ENCODE measurements at regions not wholly inside any gene's neighbourhood (a gene's known extent, or its start where the extent isn't known, plus 50 kb on each side); places are given as distances from the start of the nearest gene placed in this dataset.

DNA sequence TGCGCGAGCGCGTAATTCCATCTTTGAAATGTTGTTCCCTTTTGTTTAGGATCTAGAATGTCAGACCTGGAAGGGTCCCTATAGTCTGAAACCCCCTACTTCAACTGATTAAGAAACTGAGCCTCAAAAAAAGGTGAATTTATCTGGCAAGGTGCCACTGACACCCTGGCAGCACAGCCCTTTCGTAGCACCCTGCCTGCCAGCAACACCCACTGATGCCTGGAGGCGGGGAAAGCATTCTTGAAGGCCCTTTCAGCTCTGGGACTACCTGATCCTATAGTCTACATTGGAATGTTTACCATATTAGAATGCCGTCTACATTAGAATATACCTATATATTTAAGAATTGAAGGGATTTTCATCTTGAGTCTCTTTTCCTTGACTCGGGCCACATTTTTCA lies 542.3 kb downstream of the BUD13 start:
- no peak for DNase-seq
- BruUV-seq (replicated peaks) = no TSS peak
- Histone ChIP-seq H3K4me3 (ENCODE audit: low read depth, low read length) (no peak overlapping the region), H3K27me3 (replicated peaks; ENCODE audit: control insufficient read depth, insufficient read depth, low read length) (no peaks in the 10 kb centered on the region), H3K4me1 (no peaks in the 10 kb centered on the region), H3K9me3 (no peaks in the 10 kb centered on the region), H3K36me3 (ENCODE audit: control insufficient read depth, insufficient read depth, low read length) (no peaks in the 10 kb centered on the region)
- CTCF ChIA-PET = interaction anchor here (1.1 kb wide), 1 partner anchor 14 kb away, joined by 3 read pairs; no protein-coding TSS in a partner anchor
- no peak overlapping the region for H3K4me3 Mint-ChIP-seq (ENCODE audit: unreplicated experiment)
- no peaks in the 10 kb centered on the region for H3K9me3 Mint-ChIP-seq (ENCODE audit: unreplicated experiment)
- peaks cover 2% of the 10 kb centered on the region for H3K27me3 Mint-ChIP-seq (ENCODE audit: insufficient read depth, unreplicated experiment)
- H3K27ac Mint-ChIP-seq (ENCODE audit: unreplicated experiment) = no peak overlapping the region
- intact Hi-C loops (cut with micrococcal nuclease; ENCODE audit: unreplicated experiment) = no loop called here
- TF ChIP-seq, protein P1, sequence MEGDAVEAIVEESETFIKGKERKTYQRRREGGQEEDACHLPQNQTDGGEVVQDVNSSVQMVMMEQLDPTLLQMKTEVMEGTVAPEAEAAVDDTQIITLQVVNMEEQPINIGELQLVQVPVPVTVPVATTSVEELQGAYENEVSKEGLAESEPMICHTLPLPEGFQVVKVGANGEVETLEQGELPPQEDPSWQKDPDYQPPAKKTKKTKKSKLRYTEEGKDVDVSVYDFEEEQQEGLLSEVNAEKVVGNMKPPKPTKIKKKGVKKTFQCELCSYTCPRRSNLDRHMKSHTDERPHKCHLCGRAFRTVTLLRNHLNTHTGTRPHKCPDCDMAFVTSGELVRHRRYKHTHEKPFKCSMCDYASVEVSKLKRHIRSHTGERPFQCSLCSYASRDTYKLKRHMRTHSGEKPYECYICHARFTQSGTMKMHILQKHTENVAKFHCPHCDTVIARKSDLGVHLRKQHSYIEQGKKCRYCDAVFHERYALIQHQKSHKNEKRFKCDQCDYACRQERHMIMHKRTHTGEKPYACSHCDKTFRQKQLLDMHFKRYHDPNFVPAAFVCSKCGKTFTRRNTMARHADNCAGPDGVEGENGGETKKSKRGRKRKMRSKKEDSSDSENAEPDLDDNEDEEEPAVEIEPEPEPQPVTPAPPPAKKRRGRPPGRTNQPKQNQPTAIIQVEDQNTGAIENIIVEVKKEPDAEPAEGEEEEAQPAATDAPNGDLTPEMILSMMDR (IDR thresholded peaks at IDR 0.05; ENCODE audit: insufficient read depth in 1 of 2, low read depth in 1 of 2, low read length in 1 of 2, severe bottlenecking in 1 of 2, unreplicated experiment in 1 of 2) = no peak
- H3K4me1 Mint-ChIP-seq (ENCODE audit: low read depth, unreplicated experiment) = peaks cover 8% of the 10 kb centered on the region
- H3K36me3 Mint-ChIP-seq (ENCODE audit: insufficient read depth, unreplicated experiment) = no peaks in the 10 kb centered on the region
- POLR2A ChIA-PET = no interaction called here

DNA sequence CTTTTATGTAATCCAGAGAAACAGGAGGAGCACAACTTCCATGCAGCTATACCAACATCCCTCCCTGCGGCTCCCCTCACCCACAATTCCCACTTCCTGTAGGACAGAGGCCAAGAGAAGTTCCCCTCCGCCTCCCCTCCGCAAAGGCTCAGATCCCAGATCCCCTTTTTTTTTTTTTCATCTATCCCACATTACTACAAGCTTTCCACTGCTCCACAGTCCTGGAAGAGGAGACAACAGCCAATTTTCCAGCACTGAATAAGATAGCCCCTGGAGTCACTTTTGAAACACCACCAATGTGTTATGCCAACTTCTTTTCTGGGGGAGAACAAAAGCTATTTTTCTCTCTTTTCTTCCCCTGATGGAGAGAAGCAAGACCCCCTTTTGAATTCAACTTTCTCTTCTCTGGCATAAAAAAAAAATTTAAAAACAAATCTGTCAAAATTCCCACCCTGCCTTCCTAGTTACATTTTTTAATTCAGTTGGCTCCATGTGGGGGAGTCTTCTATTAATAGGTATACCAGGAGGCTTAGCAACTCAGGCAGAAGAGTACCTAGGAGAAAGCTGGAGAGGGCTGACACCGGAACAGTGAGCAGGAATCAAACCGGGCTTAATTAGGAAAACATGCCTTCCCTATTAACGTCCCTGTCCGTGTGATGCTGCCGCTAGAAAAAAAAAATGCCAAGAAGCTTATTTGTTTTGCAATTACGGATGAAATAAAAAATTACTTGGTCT lies 543.4 kb downstream of the BUD13 start:
- no peaks in the 10 kb centered on the region for H3K36me3 ChIP-seq (ENCODE audit: control insufficient read depth, insufficient read depth, low read length)
- H3K9me3 ChIP-seq = no peaks in the 10 kb centered on the region
- no peak for DNase-seq
- no peak overlapping the region for H3K4me3 ChIP-seq (ENCODE audit: low read depth, low read length)
- Mint-ChIP-seq H3K4me3 (ENCODE audit: unreplicated experiment) (no peak overlapping the region), H3K27ac (ENCODE audit: unreplicated experiment) (no peak overlapping the region), H3K36me3 (ENCODE audit: insufficient read depth, unreplicated experiment) (no peaks in the 10 kb centered on the region), H3K27me3 (ENCODE audit: insufficient read depth, unreplicated experiment) (peaks cover 2% of the 10 kb centered on the region), H3K9me3 (ENCODE audit: unreplicated experiment) (no peaks in the 10 kb centered on the region), H3K4me1 (ENCODE audit: low read depth, unreplicated experiment) (peaks cover 8% of the 10 kb centered on the region)
- POLR2A ChIA-PET = no interaction called here
- intact Hi-C loops (cut with micrococcal nuclease; ENCODE audit: unreplicated experiment) = no loop called here
- no peaks in the 10 kb centered on the region for H3K27me3 ChIP-seq (replicated peaks; ENCODE audit: control insufficient read depth, insufficient read depth, low read length)
- TF ChIP-seq, protein P1 (IDR thresholded peaks at IDR 0.05; ENCODE audit: insufficient read depth in 1 of 2, low read depth in 1 of 2, low read length in 1 of 2, severe bottlenecking in 1 of 2, unreplicated experiment in 1 of 2) = no peak
- H3K4me1 ChIP-seq = no peaks in the 10 kb centered on the region
- no TSS peak for BruUV-seq (replicated peaks)
- CTCF ChIA-PET = interaction anchor here (0.9 to 1.2 kb wide), 3 partner anchors 12 to 21 kb away, joined by 3 to 4 read pairs (median 3); no protein-coding TSS in a partner anchor

DNA sequence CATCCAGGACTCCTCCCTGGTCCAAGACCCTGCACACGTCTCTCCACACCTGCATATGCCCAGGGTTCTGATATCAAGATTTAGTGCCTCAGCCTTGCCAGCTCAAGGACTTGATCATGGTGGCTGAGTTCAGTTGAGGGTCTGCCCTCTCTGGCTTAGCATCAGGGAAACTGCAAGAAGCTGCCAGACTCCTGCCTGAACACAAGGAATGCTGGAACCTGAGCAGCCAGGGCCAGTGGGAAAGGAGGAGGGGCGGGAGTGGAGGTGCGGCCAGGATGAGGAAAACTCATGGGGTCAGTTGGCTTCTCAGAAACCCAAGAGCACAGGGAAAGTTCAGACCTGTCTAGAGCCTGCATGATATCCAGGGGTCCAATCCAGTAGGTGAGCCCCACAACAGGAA lies 546.1 kb downstream of the BUD13 start:
- Mint-ChIP-seq H3K27me3 (ENCODE audit: insufficient read depth, unreplicated experiment) (peaks cover 2% of the 10 kb centered on the region), H3K9me3 (ENCODE audit: unreplicated experiment) (no peaks in the 10 kb centered on the region), H3K36me3 (ENCODE audit: insufficient read depth, unreplicated experiment) (no peaks in the 10 kb centered on the region), H3K4me3 (ENCODE audit: unreplicated experiment) (no peak overlapping the region), H3K4me1 (ENCODE audit: low read depth, unreplicated experiment) (peaks cover 8% of the 10 kb centered on the region), H3K27ac (ENCODE audit: unreplicated experiment) (no peak overlapping the region)
- Histone ChIP-seq H3K9me3 (no peaks in the 10 kb centered on the region), H3K4me1 (no peaks in the 10 kb centered on the region), H3K36me3 (ENCODE audit: control insufficient read depth, insufficient read depth, low read length) (no peaks in the 10 kb centered on the region), H3K4me3 (ENCODE audit: low read depth, low read length) (no peak overlapping the region), H3K27me3 (replicated peaks; ENCODE audit: control insufficient read depth, insufficient read depth, low read length) (no peaks in the 10 kb centered on the region)
- POLR2A ChIA-PET = no interaction called here
- BruUV-seq (replicated peaks) = no TSS peak
- intact Hi-C loops (cut with micrococcal nuclease; ENCODE audit: unreplicated experiment) = no loop called here
- TF ChIP-seq, protein P1 (IDR thresholded peaks at IDR 0.05; ENCODE audit: insufficient read depth in 1 of 2, low read depth in 1 of 2, low read length in 1 of 2, severe bottlenecking in 1 of 2, unreplicated experiment in 1 of 2) = no peak
- CTCF ChIA-PET = no interaction called here
- DNase-seq = no peak

Data from Caco-2 (cell line).